G401 (cell line): ENCODE measurements at regions not wholly inside any gene's neighbourhood (a gene's known extent, or its start where the extent isn't known, plus 50 kb on each side); places are given as distances from the start of the nearest gene placed in this dataset.

Experiments used
- DNase-seq: peaks from one replicate; pipeline ENCODE4 v3.0.0-alpha.2; 2015; ENCODE audit warnings: low spot score
- in situ Hi-C: cut with HindIII; loops from 2 replicates; pipeline ENCODE4 v1.10.0; 2016; ENCODE audit warnings: low sequenced_read_pairs, mixed read lengths

DNA sequence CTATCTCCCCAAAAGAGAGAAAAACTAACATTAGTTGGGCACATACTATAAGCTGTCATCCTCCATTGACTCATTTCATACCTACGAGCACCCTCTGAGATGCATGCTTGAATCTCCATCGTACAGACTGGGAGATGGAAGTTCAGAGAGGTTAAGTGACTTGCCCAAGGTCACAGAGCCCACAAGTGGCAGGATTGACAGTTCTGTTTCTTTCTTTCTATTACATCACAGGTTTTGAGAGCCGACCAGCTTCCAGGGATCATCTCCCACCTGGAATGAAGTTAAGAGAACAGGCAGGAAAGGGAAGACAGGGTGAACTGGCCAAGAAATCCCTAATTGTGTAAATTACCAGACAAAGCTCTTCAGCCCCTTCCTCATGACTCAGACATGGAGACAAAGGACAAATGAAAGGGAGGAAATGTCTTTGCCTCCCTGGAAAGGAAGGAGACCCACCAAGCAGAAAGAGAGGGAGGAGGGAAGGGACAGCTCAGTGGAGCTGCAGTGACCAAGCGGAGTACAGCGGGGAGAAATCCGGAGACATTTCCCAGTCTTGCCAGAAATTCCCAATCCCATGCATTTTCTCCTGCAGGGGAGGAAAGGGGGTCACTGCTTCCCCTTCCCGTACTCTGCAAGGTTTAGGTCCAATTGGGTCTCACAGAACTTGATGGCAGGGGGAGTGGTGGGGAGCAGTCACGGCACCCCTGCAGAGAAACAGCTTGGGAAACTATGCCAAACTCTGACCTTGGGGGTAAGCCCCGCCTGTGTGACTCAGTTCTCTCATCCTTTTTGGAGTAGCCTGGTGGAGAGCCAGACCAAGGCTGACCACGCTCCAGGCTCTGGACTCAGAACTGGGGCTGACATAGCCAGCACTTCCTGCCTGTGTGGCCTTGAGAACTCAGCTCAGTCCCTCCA, 154.3 kb downstream of the ANKRD60 start:
- in situ Hi-C loops = no loop called here
- no peak for DNase-seq

DNA sequence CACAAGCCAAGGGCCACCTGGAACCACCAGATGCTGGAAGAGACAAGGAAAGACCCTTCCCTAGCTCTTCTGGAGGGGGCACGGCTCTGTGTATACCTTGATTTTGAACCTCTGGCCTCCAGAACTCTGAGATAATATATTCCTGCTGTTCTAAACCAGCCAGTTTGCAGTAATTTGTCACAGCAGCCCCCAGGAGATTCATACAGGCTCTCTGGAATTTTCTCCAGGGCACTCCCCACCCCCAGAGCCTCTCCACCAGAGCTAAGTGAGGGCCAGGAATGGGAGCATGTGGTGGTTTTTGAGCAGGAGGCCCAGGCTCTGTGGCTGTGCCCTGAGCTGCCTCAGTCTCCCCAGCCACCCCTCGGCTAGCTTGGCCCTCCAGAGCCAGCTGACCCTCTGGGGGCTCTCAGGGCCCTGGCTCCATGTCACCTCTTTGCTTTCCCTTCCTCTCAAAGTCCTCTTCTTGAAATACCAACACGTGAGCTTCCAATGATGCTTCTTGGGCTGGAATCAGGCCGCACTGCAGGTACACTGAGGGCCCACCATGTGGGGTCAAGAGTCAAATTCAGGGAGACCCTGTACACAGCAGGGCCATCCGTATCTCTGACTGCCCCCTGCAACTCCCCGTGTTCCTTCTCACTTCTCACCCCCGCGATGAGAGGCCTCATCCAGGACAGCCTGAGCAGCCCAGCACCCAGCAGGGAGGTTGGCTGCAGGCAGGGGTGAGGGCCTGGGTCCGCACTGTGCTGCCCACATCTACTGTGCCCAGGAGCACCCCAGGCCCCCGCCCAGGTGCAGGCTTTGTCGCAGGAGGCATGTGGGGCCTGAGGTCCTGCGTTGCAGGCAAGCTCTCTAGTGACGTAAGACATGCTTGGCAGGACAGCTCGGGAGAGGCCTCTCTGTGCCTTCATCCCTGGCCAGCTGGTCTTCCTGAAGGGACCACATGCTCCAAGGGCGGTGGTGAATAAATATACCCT, 155.5 kb downstream of the ANKRD60 start:
- DNase-seq = no peak
- in situ Hi-C loops = no loop called here

DNA sequence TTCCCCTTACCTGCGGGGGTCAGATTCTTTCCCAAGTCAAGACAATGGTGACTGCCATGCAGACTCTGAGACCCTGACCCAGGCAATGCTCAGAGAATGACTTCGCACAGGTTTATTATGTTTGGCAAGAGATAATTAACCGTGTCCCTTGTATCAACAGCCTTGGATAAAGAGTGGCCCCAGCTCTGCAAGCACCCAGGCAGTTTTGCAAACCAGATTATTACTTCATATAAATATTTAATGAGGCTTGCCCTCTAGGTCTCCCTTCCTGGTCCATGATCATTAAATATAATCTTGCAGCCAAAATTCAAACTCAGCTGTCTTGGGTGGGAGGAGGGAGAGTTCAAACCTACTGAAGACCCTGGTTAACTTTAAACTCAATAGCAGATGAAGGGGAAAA, 156.5 kb downstream of the ANKRD60 start:
- in situ Hi-C loops = no loop called here
- no peak for DNase-seq

DNA sequence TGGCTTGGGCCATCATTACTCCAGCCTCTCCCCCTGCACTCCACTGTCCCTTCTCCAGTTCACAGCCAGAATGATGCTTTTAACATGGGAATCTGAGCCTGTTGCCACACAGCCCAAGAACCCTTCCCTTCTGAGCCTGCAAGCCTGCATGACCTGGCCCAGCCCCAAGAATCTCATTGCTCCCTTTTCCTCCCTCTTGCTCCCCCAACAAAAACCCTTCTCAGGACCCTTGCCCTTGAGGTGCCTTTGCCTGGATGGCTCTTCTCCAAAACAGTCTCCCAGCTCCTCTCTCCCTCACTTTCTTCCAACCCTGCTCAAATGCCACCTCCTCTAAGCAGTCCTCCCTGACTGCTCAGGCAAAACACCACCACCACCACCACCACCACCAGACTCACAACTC, 157.2 kb downstream of the ANKRD60 start:
- no peak for DNase-seq
- in situ Hi-C loops = no loop called here

DNA sequence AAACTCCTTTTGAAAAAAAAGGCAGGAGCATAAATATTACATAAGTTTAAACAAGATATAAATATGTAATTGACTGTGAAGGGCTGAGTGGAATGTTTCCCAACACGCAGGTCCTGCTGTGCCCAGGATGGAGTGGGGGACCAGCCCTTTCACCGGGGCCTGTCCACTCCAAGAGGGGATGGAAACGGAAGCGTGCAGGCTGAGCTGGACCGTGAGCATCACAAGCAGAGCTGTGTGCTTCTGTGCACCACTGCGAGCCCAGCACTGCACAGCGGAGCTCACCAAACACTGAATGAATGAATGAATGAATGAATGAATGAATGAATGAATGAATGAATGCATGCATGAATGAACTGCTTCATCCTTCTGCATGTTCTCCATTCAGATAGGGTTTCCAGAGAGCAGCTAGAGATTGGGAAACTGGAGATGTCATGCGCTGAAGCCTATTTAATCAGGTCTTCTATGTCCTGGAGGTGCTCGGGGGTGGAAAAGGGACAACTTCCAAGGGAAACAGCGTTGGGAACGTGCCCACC, 157.7 kb downstream of the ANKRD60 start:
- no peak for DNase-seq
- in situ Hi-C loops = no loop called here

DNA sequence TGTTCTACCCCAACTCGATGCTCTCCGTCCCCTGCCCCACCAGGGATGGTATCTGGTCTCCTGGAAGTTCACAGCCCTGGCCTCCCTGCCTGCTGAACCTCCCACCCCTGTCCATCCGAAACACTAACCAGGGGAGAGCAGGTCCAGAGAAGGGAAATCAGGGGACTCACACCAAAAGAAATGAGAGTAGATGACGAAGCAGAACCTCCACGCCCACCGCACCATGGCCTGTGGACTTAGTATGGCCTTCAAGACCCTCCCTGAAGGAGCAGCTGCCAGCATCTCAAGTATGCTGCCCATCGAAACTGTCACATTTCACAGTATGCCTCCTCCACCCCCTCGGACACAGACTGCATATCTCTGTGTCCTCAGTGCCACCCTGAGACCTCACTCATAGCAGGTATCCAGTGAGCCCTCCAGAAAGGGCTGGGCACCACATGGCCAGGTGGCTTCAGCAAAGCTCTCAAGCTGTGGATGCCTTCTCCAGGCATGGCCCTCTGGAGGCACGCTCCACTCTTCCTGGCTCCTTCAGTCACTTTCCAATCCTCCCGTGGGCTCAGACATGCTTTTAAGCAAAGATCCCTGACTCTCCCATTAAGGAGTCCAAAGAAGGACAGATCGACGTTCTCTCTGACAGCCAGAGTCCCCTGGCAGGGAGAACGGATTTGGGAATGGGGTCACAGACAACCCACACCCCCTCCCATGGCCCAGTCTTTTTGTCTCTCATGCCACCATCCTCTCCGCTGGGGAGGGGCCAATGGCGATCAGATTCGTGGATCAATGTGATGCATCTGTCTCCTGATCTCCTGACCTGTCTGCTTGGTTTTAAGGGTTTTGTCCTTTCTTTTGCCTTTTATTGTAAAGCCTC, 158.4 kb downstream of the ANKRD60 start:
- DNase-seq = no peak
- in situ Hi-C loops = no loop called here

DNA sequence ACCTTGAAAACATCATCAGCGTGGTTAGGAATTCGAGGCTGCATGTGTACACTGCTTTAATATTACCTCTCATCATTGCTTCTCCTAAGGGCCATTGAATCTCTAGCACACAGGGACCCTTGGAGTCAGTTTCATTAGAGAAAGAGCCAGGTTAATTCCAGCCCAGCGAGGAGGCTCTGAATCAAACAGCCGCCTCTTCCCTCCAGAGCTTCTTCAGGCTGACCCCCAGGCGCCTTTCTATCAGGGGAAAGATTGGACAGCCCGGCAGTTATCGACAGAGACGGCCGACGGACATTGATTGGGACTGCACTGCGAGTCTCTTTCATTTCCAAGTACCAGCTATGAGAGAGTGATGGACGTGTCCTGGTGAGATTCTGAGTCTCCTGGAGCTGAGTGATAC, 159.2 kb downstream of the ANKRD60 start:
- in situ Hi-C loops = no loop called here
- DNase-seq = no peak

DNA sequence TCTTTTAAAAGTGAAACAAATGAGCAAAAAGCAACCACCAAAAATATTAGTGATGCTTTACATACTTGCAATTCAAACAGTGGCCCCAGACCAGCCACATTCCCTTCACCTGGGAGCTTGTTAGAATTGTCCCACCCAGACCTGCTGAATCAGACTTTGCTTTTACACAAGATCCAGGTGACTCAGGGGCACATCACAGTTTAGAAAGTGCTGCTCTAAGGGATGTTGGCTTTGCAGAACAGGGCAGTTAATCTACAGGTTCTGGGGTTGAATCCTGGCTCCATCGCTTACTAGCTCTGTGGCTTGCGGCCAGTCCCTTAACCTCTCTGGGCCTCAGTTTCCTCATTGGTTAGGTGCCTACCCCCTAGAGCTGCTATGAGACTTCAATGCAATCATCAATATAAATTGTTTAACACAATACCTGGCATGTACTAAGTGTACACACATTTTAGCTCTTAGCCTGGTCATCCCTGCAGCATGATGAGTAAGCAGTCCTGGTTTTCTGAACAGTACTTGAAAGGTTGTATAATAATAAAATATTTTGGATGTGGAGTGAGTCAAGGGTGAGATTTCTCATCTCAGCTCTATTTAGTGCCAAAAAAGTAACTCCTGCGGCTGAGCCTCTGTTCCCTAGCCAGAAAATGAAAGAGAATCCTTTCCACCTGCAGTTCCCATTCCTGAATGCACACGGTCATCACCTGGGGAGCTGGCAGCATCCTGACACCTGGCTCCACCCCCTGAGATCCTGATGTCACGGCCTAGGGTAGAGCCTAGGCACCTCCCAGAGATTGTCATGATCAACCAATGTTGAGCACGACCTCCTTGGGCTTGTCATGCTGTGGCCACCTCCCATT, 162.7 kb downstream of the ANKRD60 start:
- in situ Hi-C loops = no loop called here
- no peak for DNase-seq

DNA sequence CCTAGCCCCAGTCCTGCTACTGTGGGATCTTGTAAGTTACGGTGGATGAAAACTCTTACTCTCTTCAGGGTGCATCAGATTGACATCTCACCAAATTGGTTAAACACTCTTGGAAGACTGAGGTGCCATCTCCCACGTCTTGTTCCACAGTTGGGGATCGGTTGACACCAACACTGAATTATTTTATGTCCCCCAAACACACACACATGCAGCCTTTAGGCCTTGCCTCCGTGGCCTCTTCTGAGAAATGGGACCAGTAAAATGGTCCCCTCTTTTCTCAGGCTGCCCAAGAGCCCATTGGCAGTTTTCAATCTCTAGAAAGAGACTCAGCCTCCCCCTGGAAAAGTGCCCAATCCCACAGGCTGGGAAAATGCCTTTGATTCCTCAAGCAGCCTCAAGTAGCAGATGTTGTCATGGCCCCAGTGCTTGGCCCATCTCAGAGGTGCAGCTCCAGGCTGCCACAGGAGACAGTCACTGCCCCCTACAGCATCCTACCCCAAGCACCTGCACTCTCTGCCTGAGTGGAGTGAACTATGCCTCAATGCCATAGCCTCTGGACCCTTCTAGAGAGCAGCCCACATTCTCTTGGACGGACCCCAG, 163.9 kb downstream of the ANKRD60 start:
- in situ Hi-C loops = no loop called here
- DNase-seq = no peak

DNA sequence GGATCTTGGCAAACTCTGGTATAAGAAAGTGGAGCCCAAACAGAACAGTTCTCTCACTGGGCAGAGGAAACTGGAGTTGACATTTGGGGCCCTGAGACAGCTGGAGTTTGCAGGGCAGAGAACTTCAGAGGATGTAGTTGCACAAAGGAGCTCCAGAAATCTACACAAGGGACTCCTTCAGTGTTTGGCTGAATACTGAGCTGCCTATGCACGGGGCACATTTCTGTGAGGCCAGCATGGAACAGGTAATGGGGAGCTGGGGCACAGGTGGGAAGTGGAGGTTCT, 169.3 kb downstream of the ANKRD60 start:
- in situ Hi-C loops = no loop called here
- no peak for DNase-seq

DNA sequence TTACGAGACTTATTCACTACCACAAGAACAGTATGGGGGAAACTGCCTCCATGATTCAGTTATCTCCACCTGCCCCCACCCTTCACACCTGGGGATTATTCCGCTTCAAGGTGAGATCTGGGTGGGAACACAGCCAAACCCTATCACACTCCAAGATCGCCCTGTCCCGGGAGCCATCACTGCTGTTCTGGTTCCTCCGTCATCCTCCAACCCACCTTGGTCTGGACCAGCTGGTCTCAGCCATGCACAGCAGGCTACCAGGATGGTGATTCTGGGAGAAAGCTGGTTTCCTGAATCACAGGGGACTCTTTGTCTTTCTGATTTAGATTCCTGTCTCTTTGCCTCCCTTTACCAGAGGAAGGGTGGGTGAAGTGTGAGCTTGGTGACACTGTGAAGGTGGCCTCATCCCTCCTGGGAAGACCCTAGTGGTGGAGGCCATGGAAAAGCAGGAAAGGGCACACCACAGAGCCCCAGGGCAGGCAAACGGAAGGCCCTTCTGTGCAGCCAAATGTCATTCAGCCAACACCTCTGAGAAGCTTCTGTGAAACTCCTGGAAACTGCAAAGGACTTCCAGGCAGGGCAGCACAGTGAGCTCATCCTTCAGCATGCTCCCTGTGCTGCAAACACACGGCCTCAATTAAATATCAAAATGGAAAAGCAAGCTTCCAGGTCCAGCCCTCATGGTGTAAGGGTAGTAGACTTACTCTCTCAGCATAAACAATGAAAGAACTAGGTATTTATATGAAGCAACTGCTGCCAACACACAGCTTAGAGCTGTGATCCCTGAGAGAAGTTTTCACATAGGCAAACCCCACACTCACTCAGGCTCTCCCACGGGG, 169.8 kb downstream of the ANKRD60 start:
- DNase-seq = no peak
- in situ Hi-C loops = no loop called here

DNA sequence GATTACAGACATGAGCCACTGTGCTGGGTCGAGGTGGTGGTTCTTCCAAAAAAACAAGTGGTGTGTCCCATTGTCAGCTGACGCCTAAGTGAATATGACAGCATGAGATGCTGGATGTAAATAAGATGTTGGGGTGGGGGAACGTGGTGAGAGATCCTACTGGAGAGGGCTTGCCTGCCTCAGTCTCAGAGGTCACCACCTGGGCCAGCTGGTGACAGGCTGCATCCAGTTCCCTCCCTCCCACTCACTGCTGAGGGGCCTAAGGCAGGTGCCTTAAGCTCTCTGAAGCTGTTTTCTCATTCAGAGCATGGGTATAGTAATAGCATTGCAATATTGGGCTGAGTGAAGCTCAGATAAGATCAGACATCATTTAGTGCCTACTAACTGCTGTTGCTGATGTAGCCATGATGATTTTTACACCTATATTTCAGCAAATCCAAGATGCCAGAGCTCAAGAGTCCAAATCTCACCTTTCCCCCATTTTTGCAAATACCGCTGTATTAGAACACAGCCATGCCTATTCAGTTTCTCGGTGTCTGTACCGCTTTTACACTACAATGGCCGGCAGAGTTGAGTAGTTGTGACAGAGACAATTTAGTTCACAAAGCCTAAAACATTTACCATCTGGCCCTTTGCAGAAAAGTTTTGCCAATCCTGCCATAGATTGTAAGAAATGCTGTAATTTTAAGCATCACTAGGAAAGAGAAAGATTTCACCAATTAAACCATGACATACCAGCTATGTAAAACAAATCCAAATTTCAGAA, 171.3 kb downstream of the ANKRD60 start:
- DNase-seq = no peak
- in situ Hi-C loops = no loop called here

DNA sequence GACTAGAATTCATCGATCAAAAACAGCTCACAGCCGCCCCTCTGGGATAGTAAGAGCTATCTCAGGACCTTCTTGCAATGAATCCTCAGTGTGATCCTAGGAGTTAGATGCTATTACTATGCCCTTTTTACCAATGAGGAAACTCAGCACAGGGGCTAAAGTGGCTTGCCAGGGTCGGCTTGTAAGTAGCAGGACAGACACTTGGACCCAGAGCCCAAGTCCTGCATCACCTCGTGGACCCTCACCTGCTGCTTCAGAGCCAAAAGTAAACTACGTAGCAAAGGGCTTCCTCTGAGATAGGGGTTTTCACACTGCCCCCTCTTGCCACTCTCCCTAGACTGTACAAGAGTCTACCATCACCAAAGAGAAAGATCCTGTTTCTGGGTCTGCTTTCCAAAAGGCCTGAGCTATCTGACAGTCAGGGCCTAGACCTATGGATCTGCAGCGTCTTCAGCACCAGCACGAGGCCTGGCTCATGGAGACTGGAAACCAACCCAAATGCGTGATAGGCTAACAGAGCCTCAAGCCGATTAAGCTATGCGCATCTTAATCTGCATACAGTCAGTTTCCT, 172.3 kb downstream of the ANKRD60 start:
- in situ Hi-C loops = no loop called here
- no peak for DNase-seq

DNA sequence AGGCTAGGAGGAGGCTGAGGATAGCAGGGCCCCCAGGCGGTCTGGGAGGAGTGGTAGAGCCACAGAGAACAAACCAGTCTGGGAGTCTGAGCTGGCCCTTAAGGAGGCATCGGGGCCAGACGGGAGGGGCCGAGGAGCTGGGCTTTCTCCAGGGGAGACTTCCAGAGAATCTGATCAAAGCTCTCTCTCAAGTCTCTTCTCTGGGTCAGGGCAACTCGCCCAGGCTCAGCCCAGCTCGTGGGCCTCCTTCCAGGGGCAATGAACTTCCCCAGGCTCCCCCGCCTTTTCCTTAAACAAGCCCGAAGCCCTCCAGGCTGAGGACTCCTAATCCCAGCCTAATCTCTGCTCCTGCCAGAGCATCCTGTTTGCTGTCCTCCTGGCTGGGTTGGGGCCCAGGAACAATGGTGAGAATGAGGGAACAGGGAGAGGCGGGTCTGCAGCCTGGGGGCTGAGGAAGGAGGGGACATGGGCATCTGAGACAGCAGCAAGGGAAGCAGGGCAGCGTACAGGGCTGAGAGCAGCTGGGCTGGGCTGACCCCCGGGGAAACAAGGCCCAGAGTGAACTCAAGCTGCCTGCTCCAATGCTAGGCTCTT, 173.6 kb downstream of the ANKRD60 start:
- in situ Hi-C loops = no loop called here
- no peak for DNase-seq

DNA sequence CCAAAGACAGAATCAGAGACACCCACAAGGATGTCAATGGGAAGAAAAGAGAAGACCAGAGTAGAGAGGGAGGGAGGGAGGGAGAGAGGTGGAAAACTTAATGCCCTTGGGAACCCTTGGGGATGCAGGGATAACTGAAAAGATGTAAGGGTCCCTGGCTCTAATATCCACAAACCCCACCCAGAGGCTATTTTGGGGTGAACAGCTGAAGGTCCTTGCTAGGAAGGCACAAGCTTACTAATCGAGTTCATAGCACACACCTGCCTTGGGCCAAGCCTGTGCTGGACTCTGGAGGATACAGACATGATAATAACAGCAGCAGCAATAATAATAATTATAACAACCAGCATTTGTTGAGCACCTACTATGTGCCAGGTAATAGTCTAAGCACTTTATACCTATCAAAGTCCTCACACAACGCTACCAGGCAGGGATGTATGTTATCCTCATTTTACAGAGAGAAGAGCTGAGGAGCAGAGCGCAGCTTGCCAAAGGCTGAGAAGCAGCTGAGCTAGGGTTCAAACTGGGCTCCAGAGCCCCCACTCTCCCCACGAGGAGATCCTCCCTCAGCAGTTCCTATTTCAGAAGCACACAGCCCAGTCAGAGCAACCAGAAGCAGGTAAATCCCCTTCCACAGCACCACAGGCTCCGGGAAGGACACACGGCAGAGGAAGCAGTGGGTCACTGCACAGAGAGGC, 174.2 kb downstream of the ANKRD60 start:
- in situ Hi-C loops = no loop called here
- no peak for DNase-seq
